Activated T-helper 9 cell treated with anti-CD3 and anti-CD28 coated beads, Interleukin-2, amount 50 U/mL, for 16 hours (primary cell): ENCODE measurements at regions not wholly inside any gene's neighbourhood (a gene's known extent, or its start where the extent isn't known, plus 50 kb on each side); places are given as distances from the start of the nearest gene placed in this dataset.
"Not testable (repeated sequence)": the region's sequence is repeated elsewhere in the genome, so short reads cannot be mapped to it uniquely, and the experiment has no call there.

Experiments
- DNase-seq: peaks from one replicate; pipeline ENCODE4 v3.0.0-alpha.2; 2020; ENCODE audit warnings: low read depth

GRCh38 chr10:7108141-7108540, 302.7 kb downstream of the SFMBT2 start:
- DNase-seq = no peak

DNA sequence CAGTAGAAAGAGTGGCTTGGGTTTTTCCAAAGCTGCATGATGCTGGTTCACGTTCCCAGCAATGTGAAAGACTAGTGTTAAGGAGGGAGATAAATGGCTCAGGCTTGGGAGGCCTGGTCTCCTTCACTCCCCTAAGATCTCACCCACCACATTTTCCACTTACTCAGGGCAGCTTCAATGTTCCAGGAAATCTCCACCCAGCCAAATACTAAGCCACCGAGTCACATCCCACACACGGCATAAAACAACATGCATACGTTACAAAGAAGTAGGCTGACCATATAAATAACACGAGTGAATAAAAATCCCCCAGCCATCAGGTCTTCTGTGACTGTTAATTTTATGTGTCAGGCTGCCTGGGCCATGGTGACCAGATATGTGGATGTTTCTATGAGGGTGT, 303.5 kb downstream of the SFMBT2 start:
- DNase-seq = no peak

GRCh38 chr10:7104379-7104778, 306.5 kb downstream of the SFMBT2 start:
- DNase-seq = not testable (repeated sequence)

DNA sequence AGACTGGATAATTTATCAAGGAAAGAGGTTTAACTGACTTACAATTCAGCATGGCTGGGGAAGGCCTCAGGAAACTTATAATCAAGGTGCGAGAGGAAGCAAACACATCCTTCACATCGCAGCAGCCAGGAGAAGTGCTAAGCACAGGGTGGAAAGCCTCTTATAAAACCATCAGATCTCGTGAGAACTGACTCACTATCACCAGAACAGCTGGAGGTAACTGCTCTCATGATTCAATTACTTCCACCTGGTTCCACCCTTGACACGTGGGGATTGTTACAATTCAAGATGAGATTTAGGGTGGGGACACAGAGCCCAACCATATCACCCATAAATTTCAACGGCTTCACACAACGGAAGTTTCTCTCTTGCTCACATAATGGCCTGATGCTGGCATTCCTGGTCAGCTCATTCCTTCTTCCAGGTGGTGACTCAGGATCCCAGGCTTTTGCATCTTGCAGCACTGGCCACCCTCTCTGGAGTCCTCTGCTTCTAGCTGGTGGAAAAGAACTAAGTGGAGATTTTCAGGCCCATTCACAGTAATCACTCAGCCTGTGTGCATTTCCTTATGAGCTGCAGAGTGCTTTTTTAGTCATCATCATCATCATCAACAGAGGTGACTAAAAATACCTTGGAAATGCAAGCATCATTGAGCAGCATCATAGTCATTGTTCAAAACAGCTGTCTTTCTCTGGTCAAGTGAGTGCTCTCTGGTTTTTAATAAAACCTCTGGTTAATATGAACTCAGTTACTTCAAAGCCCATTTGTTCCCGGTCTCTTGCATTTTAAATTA, 308.1 kb downstream of the SFMBT2 start:
- no peak for DNase-seq

DNA sequence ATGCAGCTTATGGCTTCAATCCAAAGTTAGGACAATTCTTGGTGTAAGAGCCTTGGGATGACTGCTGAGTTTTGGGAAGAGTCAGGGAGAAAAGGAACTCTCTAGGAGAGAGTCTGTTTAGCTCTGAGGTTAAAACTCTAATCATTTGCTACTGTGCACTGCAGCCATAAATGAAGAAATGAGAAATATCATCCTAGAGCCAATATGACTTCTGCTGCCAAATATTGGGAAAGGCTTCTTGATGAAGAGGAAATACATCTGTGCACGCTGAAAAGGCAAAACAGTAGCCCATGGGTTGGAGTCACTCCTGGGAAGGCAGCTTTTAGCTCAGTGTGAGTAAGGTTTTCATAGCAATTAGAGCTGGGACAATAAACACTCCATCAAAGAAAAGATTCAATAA, 308.8 kb downstream of the SFMBT2 start:
- DNase-seq = no peak

DNA sequence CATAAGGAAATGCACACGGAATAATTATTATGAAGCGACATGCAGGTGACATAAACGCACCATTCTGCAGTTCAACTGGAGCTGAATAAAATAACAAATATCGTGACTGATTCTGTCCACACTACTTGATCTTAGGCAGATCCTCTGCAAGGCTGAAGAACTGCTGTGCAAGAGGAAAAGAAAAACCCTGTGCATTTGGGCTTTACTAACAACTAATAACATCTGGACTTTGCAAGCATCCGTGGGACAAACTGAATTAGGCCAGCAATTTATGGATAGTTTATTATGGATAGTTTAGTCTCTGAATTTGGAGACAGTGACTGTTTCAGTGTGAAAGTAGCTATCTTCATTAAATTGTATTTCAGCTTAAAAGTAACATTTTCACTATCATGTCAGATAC, 309.4 kb downstream of the SFMBT2 start:
- no peak for DNase-seq

GRCh38 chr10:7100032-7100702, 310.7 kb downstream of the SFMBT2 start:
- no peak for DNase-seq

DNA sequence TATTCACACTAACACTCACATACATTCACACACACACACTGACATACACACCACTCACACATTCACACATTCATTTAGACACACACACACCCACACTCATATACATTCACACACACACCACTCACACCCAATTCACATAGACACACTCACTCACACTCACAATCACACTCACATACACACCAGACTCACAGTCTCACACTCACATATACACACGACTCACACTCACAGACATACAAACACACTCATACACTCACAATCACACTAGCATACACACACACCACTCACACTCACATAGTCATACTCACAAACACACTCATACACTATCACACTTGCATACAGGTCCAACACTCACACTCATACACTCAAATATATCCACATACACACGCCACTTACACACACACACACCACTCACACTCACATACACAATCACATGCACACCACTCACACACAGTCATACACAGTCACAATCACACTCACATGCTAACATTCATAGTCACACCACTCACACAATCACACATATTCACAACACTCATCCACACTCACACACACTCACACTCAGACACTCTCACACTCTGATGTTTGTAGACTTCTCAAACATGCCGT, 312.6 kb downstream of the SFMBT2 start:
- DNase-seq = no peak

DNA sequence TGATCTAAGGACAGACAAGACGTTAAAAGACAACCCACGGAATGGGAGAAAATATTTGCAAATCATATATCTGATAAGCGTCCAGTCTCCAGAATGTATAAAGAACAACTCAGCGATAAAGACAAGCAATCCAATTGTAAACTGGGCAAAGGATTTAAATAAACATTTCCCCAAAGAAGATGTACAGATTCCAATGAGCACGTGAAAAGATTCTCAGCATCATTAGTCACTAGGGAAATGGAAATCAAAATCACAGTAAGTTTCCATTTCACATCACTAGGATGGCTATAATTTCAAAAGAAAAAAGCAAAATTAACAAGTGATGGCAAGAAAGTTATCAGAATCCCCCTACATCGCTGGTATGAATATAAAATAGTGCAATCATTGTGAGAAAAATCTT, 316.1 kb downstream of the SFMBT2 start:
- no peak for DNase-seq

DNA sequence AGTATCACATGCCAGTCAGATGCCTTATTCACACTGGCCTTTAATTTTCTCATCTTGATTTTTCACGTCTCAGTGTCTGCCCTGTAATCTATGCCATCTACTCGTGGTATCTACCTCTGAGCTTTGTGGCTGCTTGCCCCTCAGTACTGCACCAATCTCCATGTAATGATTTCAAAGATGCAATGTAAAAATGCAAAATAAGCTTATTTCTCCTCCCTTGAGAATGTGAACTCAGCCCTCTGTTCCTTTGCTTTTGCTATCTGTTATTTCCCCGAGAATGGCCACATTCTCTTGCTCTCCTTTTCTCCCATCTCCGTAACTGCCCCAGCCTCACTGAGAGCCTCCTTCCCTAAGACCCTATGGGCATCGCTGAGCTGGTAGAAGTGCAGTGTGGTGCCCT, 317.5 kb downstream of the SFMBT2 start:
- no peak for DNase-seq

DNA sequence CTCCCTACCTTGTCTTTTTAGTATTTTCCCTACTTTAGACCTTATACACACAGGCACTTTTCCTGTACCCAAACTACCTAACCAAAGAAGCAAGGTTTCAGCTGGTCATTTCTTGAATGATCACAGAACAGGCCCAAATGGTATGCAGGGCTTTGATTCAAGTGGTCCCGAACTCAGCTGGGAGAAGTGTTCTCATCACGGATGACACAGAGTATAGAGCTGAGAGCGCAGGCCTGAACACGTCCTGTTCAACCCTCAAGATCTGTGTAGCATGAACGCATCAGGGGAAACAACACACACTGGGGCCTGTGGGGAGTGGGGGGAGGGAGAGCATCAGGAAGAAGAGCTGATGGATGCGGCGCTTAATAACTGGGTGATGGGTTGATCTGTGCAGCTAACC, 318.2 kb downstream of the SFMBT2 start:
- DNase-seq = no peak

- DNase-seq = no peak
These were observed 320.3 kb downstream of the SFMBT2 start for GRCh38 chr10:7090529-7090928.

DNA sequence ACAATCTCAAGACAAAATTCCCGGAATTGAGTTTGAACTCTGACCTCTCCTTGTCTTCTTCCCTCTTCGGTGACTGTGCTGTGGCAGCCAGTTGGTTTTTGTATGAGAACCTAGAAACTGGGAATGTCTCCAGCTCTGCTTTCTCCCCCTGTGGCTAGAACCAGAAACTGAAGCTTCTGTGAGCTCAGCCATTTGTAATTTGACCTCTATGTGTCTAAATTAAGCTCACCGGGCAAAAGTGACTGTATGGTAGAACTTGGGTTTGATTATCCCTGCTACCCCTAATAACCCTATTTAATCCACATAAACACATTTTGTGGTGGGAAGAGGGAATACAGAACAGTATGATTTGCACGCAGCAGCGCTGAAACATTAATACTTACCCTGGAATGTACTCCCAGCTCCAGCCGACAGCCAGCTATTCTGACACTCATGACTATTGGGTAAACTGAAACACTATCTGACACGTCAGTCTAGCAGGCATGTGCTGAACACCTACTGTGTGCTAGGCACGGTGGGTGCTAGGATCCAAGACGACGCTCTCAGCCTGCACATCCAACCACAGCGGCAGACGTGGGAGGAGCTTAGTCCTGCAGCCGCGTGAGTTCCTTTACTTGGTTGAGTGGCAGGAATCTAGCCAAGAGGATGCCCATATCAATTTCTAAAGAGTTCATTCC, 324.8 kb downstream of the SFMBT2 start:
- no peak for DNase-seq

GRCh38 chr10:7085147-7085912, 325.5 kb downstream of the SFMBT2 start:
- no peak for DNase-seq

- DNase-seq = no peak
These were observed 326.4 kb downstream of the SFMBT2 start for GRCh38 chr10:7084280-7085005.

GRCh38 chr10:7082967-7083366, 327.9 kb downstream of the SFMBT2 start:
- DNase-seq = no peak

GRCh38 chr10:7077880-7078279, 333.0 kb downstream of the SFMBT2 start:
- no peak for DNase-seq

DNA sequence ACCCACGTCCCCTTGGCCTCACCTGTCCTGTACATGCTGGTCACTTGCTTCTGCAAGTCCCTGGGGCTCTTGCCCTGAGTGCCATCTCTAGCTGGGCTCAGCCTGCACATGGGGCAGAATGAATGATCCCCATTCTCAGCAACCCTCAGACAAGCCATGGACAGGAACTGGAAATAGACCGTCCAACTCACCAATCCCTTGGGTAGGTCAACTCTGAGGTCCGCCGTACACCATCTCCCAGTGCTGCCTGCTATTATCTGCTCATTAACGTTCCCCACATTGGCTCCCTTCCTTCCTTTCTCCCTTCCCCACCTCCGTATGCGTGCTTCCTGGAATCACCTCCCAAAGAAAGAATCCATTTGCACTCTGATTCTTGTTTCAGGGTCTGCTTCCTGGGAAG, 335.0 kb downstream of the SFMBT2 start:
- DNase-seq = no peak

DNA sequence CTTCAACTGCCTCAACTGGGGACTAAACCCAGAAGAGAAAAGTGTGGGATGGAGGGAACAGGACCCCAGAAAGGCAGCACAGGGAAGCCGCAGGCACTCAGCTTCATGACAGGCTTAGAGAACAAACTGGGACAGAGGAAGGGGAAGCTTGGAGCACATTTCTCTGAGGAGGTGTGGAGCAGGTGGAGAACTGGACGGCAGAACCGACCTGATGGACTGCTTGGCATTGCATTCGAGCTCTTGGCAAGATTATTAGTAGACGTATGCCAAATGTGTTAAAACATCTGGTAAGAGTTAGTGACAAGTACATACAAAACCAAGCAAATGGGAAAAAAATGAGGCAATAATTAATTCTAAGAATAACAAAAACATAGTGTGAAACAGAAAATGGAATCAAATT, 335.7 kb downstream of the SFMBT2 start:
- no peak for DNase-seq

DNA sequence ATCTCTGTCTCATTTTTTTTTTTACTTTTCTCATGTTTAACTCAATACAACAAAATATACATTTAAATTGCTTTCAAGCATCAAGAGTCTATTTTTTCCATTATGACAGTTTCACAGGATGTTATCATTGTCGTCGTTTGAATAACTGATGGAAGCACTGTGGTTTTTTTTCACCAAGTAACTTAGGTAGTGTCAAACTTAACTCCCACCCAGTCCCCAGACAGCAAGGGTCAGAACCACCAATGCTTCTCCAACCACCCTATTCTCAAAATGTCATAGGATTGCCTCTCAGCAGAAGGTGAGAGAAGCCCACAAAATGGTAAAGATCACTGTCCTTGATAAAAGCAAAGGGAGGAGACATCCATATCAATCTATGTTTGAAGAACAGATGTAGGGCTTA, 339.4 kb downstream of the SFMBT2 start:
- no peak for DNase-seq

- DNase-seq = no peak
These were observed 339.9 kb downstream of the SFMBT2 start for GRCh38 chr10:7070950-7071349.
